ENCODE measurements at regions not wholly inside any gene's neighbourhood (a gene's known extent, or its start where the extent isn't known, plus 50 kb on each side); places are given as distances from the start of the nearest gene placed in this dataset.

DNA sequence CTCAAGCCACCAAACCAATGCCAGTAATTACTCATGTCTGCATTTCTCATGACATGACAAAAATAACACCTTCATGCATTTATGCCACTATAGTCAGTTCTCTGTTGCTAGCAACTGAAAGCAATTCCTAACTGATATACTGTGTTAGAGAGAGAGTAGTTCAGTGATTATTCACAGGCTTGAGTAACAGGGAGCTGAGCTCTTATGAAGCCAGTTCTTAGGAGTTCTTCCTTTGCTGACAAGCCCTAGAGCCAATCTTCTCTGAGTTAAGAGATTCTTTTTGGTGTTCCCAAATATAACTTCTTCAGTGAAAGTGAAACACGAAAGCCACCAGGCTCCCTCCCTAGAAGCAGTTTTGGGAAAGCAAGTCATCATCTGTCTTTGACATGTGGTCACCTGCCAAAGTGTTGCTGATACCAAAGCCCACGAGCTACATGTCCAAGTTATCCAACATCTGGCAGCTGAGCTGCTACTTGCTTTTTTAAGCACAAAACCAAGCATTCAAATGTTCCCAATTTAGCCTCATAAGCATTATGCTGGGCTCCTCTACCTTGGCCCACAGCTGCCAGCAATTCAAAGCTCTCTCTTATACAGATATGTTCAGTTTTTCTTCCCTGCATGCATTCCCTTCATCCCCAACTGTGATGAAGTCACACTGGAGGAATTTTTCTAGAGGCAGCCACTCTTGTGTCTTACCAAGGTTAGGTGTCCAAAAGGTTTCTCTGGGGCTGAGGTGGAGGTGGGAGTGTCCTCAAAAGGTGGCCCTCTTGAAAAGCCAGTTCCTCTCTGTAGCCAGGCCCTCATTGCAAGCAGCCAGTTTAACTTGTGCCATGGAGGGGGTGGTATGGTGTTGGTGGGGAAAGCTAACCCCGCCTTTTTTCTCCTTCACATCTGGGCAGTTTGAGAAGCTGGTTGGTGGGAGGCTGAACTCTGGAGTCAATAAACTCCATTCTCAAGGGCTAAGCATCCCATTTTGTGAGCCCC is 92.7 kb upstream of the ARMC2 start:
- DNase-seq, result peak in 2 of 5 donors; percentile 23 to 30
- intact Hi-C loops (cut with DNase I), result no loop called here
- whole genome bisulfite sequencing, 3 donors, result 22 to 39% (median 37%) methylated on average over 3 of the region's 3 CpGs

DNA sequence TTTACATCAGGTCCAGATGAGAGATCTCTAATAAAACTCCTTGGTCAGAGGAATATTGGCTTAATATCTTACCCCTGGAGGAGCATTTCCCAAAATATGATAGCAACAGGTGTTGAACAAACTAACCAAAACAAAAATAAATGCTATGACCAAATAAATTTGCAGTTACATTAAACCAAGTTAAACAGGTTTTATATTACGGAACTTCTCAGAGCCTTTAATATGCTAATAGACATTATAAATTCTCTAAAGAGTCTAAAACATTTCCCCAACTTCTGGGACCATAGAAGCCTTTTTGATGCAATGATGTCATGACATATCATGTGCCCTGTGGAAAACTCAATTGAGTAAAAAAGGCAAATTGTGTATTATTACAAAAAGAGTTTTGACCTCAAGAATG is 90.9 kb upstream of the ARMC2 start:
- Histone ChIP-seq H3K27ac (no peak overlapping the region), H3K27me3 (no peaks in the 10 kb centered on the region), H3K4me3 (no peak overlapping the region), H3K9me3 (no peaks in the 10 kb centered on the region), H3K4me1 (ENCODE audit: insufficient read depth) (peaks cover 17% of the 10 kb centered on the region), H3K36me3 (no peaks in the 10 kb centered on the region)
- WGBS, 3 donors, result 98 to 100% (median 99%) methylated on average over 1 of the region's 1 CpG
- intact Hi-C loops (cut with DNase I), result no loop called here
- DNase-seq, result no peak
- TF ChIP-seq CTCF (IDR thresholded peaks at IDR 0.05), result no peak
- TF ChIP-seq POLR2A (IDR thresholded peaks at IDR 0.05), result no peak
- TF ChIP-seq EP300 (IDR thresholded peaks at IDR 0.05), result no peak

More for the DNA sequence above, 92.7 kb upstream of the ARMC2 start:
- TF ChIP-seq EP300 (IDR thresholded peaks at IDR 0.05) (no peak), CTCF (IDR thresholded peaks at IDR 0.05) (no peak), POLR2A (IDR thresholded peaks at IDR 0.05) (no peak)
- H3K4me3 ChIP-seq, result no peak overlapping the region
- H3K27me3 ChIP-seq, result no peaks in the 10 kb centered on the region
- H3K4me1 ChIP-seq (ENCODE audit: insufficient read depth), result peaks cover 27% of the 10 kb centered on the region
- no peaks in the 10 kb centered on the region for H3K36me3 ChIP-seq
- no peaks in the 10 kb centered on the region for H3K9me3 ChIP-seq
- peak overlapping the region in 1 of 2 donors; percentile 33 for H3K27ac ChIP-seq

GRCh38 chr6:108758884-108759283 is 89.3 kb upstream of the ARMC2 start:
- Histone ChIP-seq H3K27ac (no peak overlapping the region), H3K36me3 (no peaks in the 10 kb centered on the region), H3K4me3 (no peak overlapping the region), H3K9me3 (no peaks in the 10 kb centered on the region), H3K4me1 (ENCODE audit: insufficient read depth) (peaks cover 8% of the 10 kb centered on the region), H3K27me3 (no peaks in the 10 kb centered on the region)
- 90 to 96% (median 91%) methylated on average over 5 of the region's 5 CpGs for WGBS, 3 donors
- TF ChIP-seq EP300 (IDR thresholded peaks at IDR 0.05) (no peak), POLR2A (IDR thresholded peaks at IDR 0.05) (no peak), CTCF (IDR thresholded peaks at IDR 0.05) (no peak)
- peak in 1 of 5 donors; percentile 5 for DNase-seq
- intact Hi-C loops (cut with DNase I), result no loop called here

DNA sequence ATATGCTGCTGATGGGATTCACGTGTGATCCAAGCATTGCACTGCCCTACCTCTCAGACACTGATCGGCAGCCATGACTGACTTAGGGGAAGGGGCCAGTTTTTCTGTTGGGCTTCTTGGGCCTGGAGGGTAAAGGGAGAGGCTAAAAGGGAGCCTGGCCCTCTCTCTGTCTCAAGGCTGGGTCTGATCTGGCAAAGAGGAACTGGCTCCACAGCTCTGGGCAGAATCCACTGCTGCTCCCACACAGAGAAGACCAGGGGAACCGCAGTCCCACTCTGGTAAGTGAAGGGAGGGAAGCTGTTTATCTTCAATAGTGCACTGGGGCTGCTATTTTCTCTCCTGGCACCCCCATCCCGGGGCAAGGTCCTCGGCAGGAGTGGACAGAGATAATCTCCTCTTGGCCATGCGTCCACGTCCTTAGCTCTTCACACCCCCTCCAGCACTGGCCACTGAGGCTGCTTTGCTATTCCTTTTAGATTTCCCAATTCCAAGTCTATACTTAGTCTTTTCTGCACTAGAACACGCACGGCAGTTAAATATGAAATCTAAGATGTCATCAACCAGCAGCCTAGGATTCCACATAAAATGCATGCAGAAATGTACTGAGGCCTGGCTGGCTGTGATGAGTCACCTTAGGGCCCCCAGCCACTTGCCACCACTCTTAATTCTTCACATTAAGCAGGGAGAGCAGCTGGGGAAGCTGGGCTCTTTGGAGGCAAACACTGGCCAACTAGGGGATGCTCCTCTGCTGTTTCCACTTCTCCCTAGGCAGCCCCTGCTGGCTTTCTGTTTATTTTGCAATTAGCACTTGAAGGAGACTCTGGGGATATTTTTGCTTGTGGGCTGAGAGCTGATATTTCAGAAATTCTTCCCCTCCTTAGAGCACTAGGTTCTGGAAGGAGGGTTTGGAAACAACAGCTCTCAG is 87.8 kb upstream of the ARMC2 start:
- peak in 1 of 5 donors; percentile 20 for DNase-seq
- peaks cover 8% of the 10 kb centered on the region for H3K4me1 ChIP-seq (ENCODE audit: insufficient read depth)
- no peak for TF ChIP-seq EP300 (IDR thresholded peaks at IDR 0.05)
- no peaks in the 10 kb centered on the region for H3K27me3 ChIP-seq
- intact Hi-C loops (cut with DNase I), result no loop called here
- no peaks in the 10 kb centered on the region for H3K36me3 ChIP-seq
- H3K9me3 ChIP-seq, result no peaks in the 10 kb centered on the region
- no peak overlapping the region for H3K4me3 ChIP-seq
- WGBS, 3 donors, result 41 to 65% (median 58%) methylated on average over 9 of the region's 9 CpGs
- no peak overlapping the region for H3K27ac ChIP-seq
